GM12878 (cell line): ENCODE measurements at regions not wholly inside any gene's neighbourhood (a gene's known extent, or its start where the extent isn't known, plus 50 kb on each side); places are given as distances from the start of the nearest gene placed in this dataset.
"Not testable (repeated sequence)": the region's sequence is repeated elsewhere in the genome, so short reads cannot be mapped to it uniquely, and the experiment has no call there.

ENCODE experiments used
- ATAC-seq: fragments of 200-7000 bp; cut with Tn5 transposase; 3 replicates; pipeline ENCODE4 v1.9.1; 2020; ENCODE audit warnings: mild to moderate bottlenecking, moderate library complexity
- BruUV-seq: library from RNA; stranded (reverse); fragments of 400-500 nt; replicated peaks from 2 replicates; lab custom pipeline; 2021; lab: Mats Ljungman, UMichigan
- CTCF ChIA-PET: fragments of 300-600 bp; sonication (Branson Sonifier 250); formaldehyde crosslinking; extraction: SDS; loops from one replicate; lab custom pipeline; 2021; ENCODE audit warnings: inconsistent platforms; lab: Yijun Ruan, JAX
- POLR2A ChIA-PET: fragments of 350-600 bp; formaldehyde crosslinking; extraction: SDS; loops from one replicate; lab custom pipeline; 2021; ENCODE audit warnings: inconsistent platforms; lab: Charles Lee
- RAD21 ChIA-PET: fragments of 300-600 bp; sonication (Branson Sonifier 250); formaldehyde crosslinking; loops from one replicate; lab custom pipeline; 2023; ENCODE audit warnings: antibody characterized with exemption; ENCODE audit not compliant: unreplicated experiment; lab: Charles Lee
- SMC1A ChIA-PET: fragments of 300-600 bp; sonication (Branson Sonifier 250); formaldehyde crosslinking; loops from one replicate; lab custom pipeline; 2023; ENCODE audit not compliant: unreplicated experiment, uncharacterized antibody; lab: Charles Lee
- DNase-seq: peaks from one replicate; pipeline ENCODE4 v3.0.0-alpha.2; 2011; ENCODE audit warnings: low read depth, low spot score
- FAIRE-seq: peaks from 3 replicates; lab custom pipeline; 2011; peaks lifted over from hg19 to GRCh38; lab: Jason Lieb, UNC
- H2AFZ ChIP-seq: 2 replicates; pipeline ENCODE4 v1.6.0; 2011; ENCODE audit warnings: low read depth, low read length, control low read depth; ENCODE audit not compliant: control insufficient read depth
- H3K27ac ChIP-seq: 2 replicates; pipeline ENCODE4 v1.5.1; 2011; ENCODE audit warnings: control low read depth; ENCODE audit not compliant: control insufficient read depth, insufficient read depth
- H3K27me3 ChIP-seq, 2 experiments: replicated peaks in 1 of 2; 2 replicates each; pipeline versions ENCODE4 v1.6.0 to v1.6.1; 2011; ENCODE audit warnings: low read length in 1 of 2; ENCODE audit not compliant: control insufficient read depth in 2 of 2, insufficient read depth in 2 of 2
- H3K36me3 ChIP-seq, 2 experiments: 2 replicates each; pipeline ENCODE4 v1.5.1; 2011; ENCODE audit warnings: low read length in 1 of 2; ENCODE audit not compliant: control insufficient read depth in 2 of 2, insufficient read depth in 2 of 2
- H3K4me1 ChIP-seq: 2 replicates; pipeline ENCODE4 v1.6.1; 2011; ENCODE audit warnings: mild to moderate bottlenecking, low read length, moderate library complexity, mixed read lengths; ENCODE audit not compliant: control insufficient read depth, insufficient read depth
- H3K4me2 ChIP-seq: 2 replicates; pipeline ENCODE4 v1.6.0; 2011; ENCODE audit warnings: control low read depth; ENCODE audit not compliant: control insufficient read depth, insufficient read depth
- H3K4me3 ChIP-seq: fragments of 200-600 bp; sonication (generic); 2 replicates; pipeline ENCODE4 v1.5.1; 2016
- H3K79me2 ChIP-seq: 2 replicates; pipeline ENCODE4 v1.6.0; 2011; ENCODE audit warnings: low read length; ENCODE audit not compliant: control insufficient read depth, insufficient read depth
- H3K9ac ChIP-seq: 2 replicates; pipeline ENCODE4 v1.8.0; 2011; ENCODE audit warnings: low read length, control low read depth, mixed read lengths; ENCODE audit not compliant: control insufficient read depth, insufficient read depth
- H3K9me3 ChIP-seq: replicated peaks from 3 replicates; pipeline ENCODE4 v1.5.1; 2011; ENCODE audit warnings: mild to moderate bottlenecking, low read length; ENCODE audit not compliant: control insufficient read depth, insufficient read depth
- H4K20me1 ChIP-seq: 2 replicates; pipeline ENCODE4 v1.6.0; 2011; ENCODE audit not compliant: control insufficient read depth, insufficient read depth
- ATF2 ChIP-seq: IDR thresholded peaks from 2 replicates; pipeline ENCODE4 v1.6.1; 2012; ENCODE audit warnings: low read length, inconsistent platforms
- CREB1 ChIP-seq: IDR thresholded peaks from 2 replicates; pipeline ENCODE4 v1.6.1; 2012; ENCODE audit warnings: low read depth, mild to moderate bottlenecking, inconsistent platforms
- EZH2 ChIP-seq: IDR thresholded peaks from 2 replicates; pipeline ENCODE4 v1.6.1; 2012; ENCODE audit warnings: low read depth, mild to moderate bottlenecking, control low read depth, inconsistent platforms, low read length, borderline replicate concordance; ENCODE audit not compliant: control insufficient read depth
- FOXM1 ChIP-seq: IDR thresholded peaks from 2 replicates; pipeline ENCODE4 v1.6.1; 2012; ENCODE audit warnings: low read depth, mild to moderate bottlenecking, inconsistent platforms, low read length, moderate library complexity
- HDAC2 ChIP-seq: fragments of 200-600 bp; sonication (generic); IDR thresholded peaks from 2 replicates; pipeline ENCODE4 v1.6.1; 2017
- IKZF2 ChIP-seq, 2 experiments: fragments of 450-650 bp; IDR thresholded peaks; 2 replicates each; pipeline ENCODE4 v1.6.1; 2017; ENCODE audit warnings: mild to moderate bottlenecking in 2 of 2, moderate library complexity in 2 of 2
- IRF4 ChIP-seq: IDR thresholded peaks from 2 replicates; pipeline ENCODE4 v1.6.1; 2011; ENCODE audit warnings: low read depth, low read length
- JUND ChIP-seq: IDR thresholded peaks from 2 replicates; pipeline ENCODE4 v1.6.1; 2012; ENCODE audit warnings: low read depth, mild to moderate bottlenecking, low read length, improper control_type of control experiment, moderate library complexity
- MEF2A ChIP-seq: IDR thresholded peaks from 2 replicates; pipeline ENCODE4 v1.6.1; 2011; ENCODE audit warnings: low read depth, mild to moderate bottlenecking, low read length, moderate library complexity; ENCODE audit not compliant: insufficient read depth
- MTA2 ChIP-seq: fragments of 450-650 bp; IDR thresholded peaks from 2 replicates; pipeline ENCODE4 v1.6.1; 2016; ENCODE audit warnings: low read depth, mild to moderate bottlenecking, moderate library complexity
- NFXL1 ChIP-seq: fragments of 450-650 bp; IDR thresholded peaks from 2 replicates; pipeline ENCODE4 v1.6.1; 2017; ENCODE audit warnings: antibody characterized with exemption, mild to moderate bottlenecking, borderline replicate concordance
- PML ChIP-seq: IDR thresholded peaks from 2 replicates; pipeline ENCODE4 v1.6.1; 2012; ENCODE audit warnings: low read length, inconsistent platforms
- POLR2AphosphoS2 ChIP-seq: IDR thresholded peaks from 2 replicates; pipeline ENCODE4 v1.6.1; 2011; ENCODE audit warnings: low read depth, mild to moderate bottlenecking, low read length, improper control_type of control experiment, moderate library complexity
- RUNX3 ChIP-seq: IDR thresholded peaks from 2 replicates; pipeline ENCODE4 v1.6.1; 2012; ENCODE audit warnings: low read length, inconsistent platforms
- SMC3 ChIP-seq: IDR thresholded peaks from 2 replicates; pipeline ENCODE4 v1.6.1; 2011; ENCODE audit warnings: low read length, improper control_type of control experiment, borderline replicate concordance
- SREBF2 ChIP-seq: IDR thresholded peaks from 2 replicates; pipeline ENCODE4 v1.6.1; 2012; ENCODE audit warnings: mild to moderate bottlenecking, low read length
- USF1 ChIP-seq: IDR thresholded peaks from 2 replicates; pipeline ENCODE4 v1.6.1; 2011; ENCODE audit warnings: borderline replicate concordance, low read depth, mild to moderate bottlenecking, moderate library complexity, mixed read lengths, low read length; ENCODE audit not compliant: insufficient read depth; ENCODE audit errors: extremely low read length
- YY1 ChIP-seq: IDR thresholded peaks from 2 replicates; pipeline ENCODE4 v1.6.1; 2011; ENCODE audit warnings: low read depth, mild to moderate bottlenecking, low read length
- ZSCAN29 ChIP-seq: fragments of 450-650 bp; IDR thresholded peaks from 2 replicates; pipeline ENCODE4 v1.6.1; 2017; ENCODE audit warnings: mild to moderate bottlenecking, moderate library complexity
- ZZZ3 ChIP-seq: IDR thresholded peaks from 2 replicates; pipeline ENCODE4 v1.6.1; 2011; ENCODE audit warnings: low read depth; ENCODE audit not compliant: control insufficient read depth, insufficient read length
- WGBS: methylation state at CpG from one replicate; pipeline ENCODE4 v1.1.6; 2016; ENCODE audit warnings: low lambda C conversion rate; ENCODE audit not compliant: insufficient replicate concordance, insufficient coverage; ENCODE audit errors: missing lambda C conversion rate; 5-methylcytosine and 5-hydroxymethylcytosine counted together
- in situ Hi-C: fragments of 300-500 bp; cut with MboI; formaldehyde crosslinking; loops from 9 replicates; pipeline ENCODE4 v1.14.3; 2018; ENCODE audit warnings: mixed read lengths
- intact Hi-C: fragments of 100-400 bp; cut with micrococcal nuclease; formaldehyde crosslinking; loops from one replicate; pipeline ENCODE4 v1.14.2; 2022; ENCODE audit not compliant: unreplicated experiment

- H3K4me3 ChIP-seq, H3K9ac ChIP-seq, FAIRE-seq, H3K27me3 ChIP-seq, CTCF ChIA-PET, H2AFZ ChIP-seq, intact Hi-C loops, H3K36me3 ChIP-seq, H3K9me3 ChIP-seq, H4K20me1 ChIP-seq, DNase-seq, in situ Hi-C loops, ATAC-seq, POLR2A ChIA-PET, BruUV-seq, RAD21 ChIA-PET, H3K79me2 ChIP-seq, H3K4me2 ChIP-seq, H3K27ac ChIP-seq, H3K4me1 ChIP-seq: not testable (repeated sequence)
- SMC1A ChIA-PET = interaction anchor here (0.7 kb wide), 1 partner anchor 491 kb away, joined by 3 read pairs; no protein-coding TSS in a partner anchor
- 20% methylated on average over 3 of the region's 3 CpGs for whole genome bisulfite sequencing
Measured at GRCh38 chr11:48649064-48649463, 160.5 kb downstream of the OR4A47 start.

- POLR2A ChIA-PET = no interaction called here
Measured at GRCh38 chr11:48669146-48669545, 180.6 kb downstream of the OR4A47 start.

More at GRCh38 chr11:48669146-48669545, 180.6 kb downstream of the OR4A47 start:
- ChIA-PET SMC1A (no interaction called here), RAD21 (no interaction called here), CTCF (no interaction called here)
- no peaks in the 10 kb centered on the region for H3K79me2 ChIP-seq
- H3K27me3 ChIP-seq = no peaks in the 10 kb centered on the region
- FAIRE-seq (no peak), ATAC-seq (no peak), DNase-seq (no peak)
- H3K9ac ChIP-seq = no peak overlapping the region
- TF ChIP-seq PML = no peak
- no peak for TF ChIP-seq SMC3
- TF ChIP-seq MTA2 = no peak
- no peak for TF ChIP-seq ZZZ3
- no peak for TF ChIP-seq HDAC2
- no peak for TF ChIP-seq MEF2A
- no peak for TF ChIP-seq YY1
- no peak for TF ChIP-seq IRF4
- no peak for TF ChIP-seq POLR2AphosphoS2
- no peak for TF ChIP-seq FOXM1
- no peak for TF ChIP-seq JUND
- TF ChIP-seq ZSCAN29 = no peak
- no peak for TF ChIP-seq SREBF2
- no peak for TF ChIP-seq ATF2
- no peak for TF ChIP-seq IKZF2 (IDR thresholded peaks at IDR 0.05)
- no peak for TF ChIP-seq EZH2
- no peak for TF ChIP-seq USF1
- TF ChIP-seq NFXL1 = no peak
- TF ChIP-seq CREB1 = no peak
- TF ChIP-seq RUNX3 = no peak
- no peaks in the 10 kb centered on the region for H3K36me3 ChIP-seq
- H2AFZ ChIP-seq = no peak overlapping the region
- in situ Hi-C loops (no loop called here), intact Hi-C loops (no loop called here)
- WGBS = 63% methylated on average over 1 of the region's 1 CpG
- H4K20me1 ChIP-seq = no peaks in the 10 kb centered on the region
- H3K27ac ChIP-seq = no peak overlapping the region
- H3K4me1 ChIP-seq = no peaks in the 10 kb centered on the region
- no peak overlapping the region for H3K4me2 ChIP-seq
- H3K4me3 ChIP-seq = no peak overlapping the region
- no TSS peak for BruUV-seq
- no peaks in the 10 kb centered on the region; the same call in 2 of the 3 replicates for H3K9me3 ChIP-seq
